ENCODE measurements at regions not wholly inside any gene's neighbourhood (a gene's known extent, or its start where the extent isn't known, plus 50 kb on each side); places are given as distances from the start of the nearest gene placed in this dataset.

DNA sequence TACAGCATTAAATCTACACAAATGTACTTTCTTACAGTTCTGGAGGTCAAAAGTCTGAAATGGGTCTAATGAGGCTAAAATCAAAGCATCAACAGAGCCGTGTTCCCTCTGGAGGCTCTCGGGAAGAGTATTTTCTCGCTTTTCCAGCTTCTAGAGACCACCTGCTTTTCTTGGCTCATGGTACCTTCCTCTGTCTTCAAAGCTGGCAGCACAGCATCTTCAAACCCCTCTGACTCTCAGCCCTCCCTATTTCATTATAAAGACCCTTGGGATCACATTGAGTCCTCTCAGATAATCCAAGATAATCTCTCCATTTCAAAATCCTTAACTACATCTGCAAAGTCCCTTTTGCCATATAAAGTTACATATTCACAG, 117.8 kb upstream of the NCK2 start:
- Histone ChIP-seq H3K4me3 (ENCODE audit: low read length in 3 of 3) (no peak overlapping the region), H3K27ac (ENCODE audit: low read depth, low read length) (no peak overlapping the region), H3K9ac (ENCODE audit: low read depth in 1 of 3, low read length in 3 of 3) (no peak overlapping the region), H3K36me3 (ENCODE audit: control insufficient read depth in 3 of 3, insufficient read depth in 3 of 3, low read length in 3 of 3) (no peaks in the 10 kb centered on the region), H3K4me1 (ENCODE audit: control insufficient read depth in 3 of 3, insufficient read depth in 3 of 3, low read length in 3 of 3) (no peaks in the 10 kb centered on the region), H3K9me3 (ENCODE audit: control insufficient read depth in 3 of 3, low read length in 3 of 3) (peaks cover 0 to 3% (median 0%) of the 10 kb centered on the region in 3 donors), H3K27me3 (ENCODE audit: control insufficient read depth in 3 of 3, insufficient read depth in 3 of 3, low read length in 3 of 3) (peaks cover 0 to 17% (median 4%) of the 10 kb centered on the region in 3 donors)

GRCh38 chr2:105626212-105626965, 118.3 kb upstream of the NCK2 start:
- Histone ChIP-seq H3K9ac (ENCODE audit: low read depth in 1 of 3, low read length in 3 of 3) (no peak overlapping the region), H3K9me3 (ENCODE audit: control insufficient read depth in 3 of 3, low read length in 3 of 3) (peaks cover 0 to 3% (median 0%) of the 10 kb centered on the region in 3 donors), H3K4me3 (ENCODE audit: low read length in 3 of 3) (no peak overlapping the region), H3K36me3 (ENCODE audit: control insufficient read depth in 3 of 3, insufficient read depth in 3 of 3, low read length in 3 of 3) (no peaks in the 10 kb centered on the region), H3K4me1 (ENCODE audit: control insufficient read depth in 3 of 3, insufficient read depth in 3 of 3, low read length in 3 of 3) (no peaks in the 10 kb centered on the region), H3K27ac (ENCODE audit: low read depth, low read length) (no peak overlapping the region), H3K27me3 (ENCODE audit: control insufficient read depth in 3 of 3, insufficient read depth in 3 of 3, low read length in 3 of 3) (peaks cover 0 to 17% (median 4%) of the 10 kb centered on the region in 3 donors)

- Histone ChIP-seq H3K27ac (ENCODE audit: low read depth, low read length) (no peak overlapping the region), H3K4me1 (ENCODE audit: control insufficient read depth in 3 of 3, insufficient read depth in 3 of 3, low read length in 3 of 3) (no peaks in the 10 kb centered on the region), H3K9ac (ENCODE audit: low read depth in 1 of 3, low read length in 3 of 3) (no peak overlapping the region), H3K36me3 (ENCODE audit: control insufficient read depth in 3 of 3, insufficient read depth in 3 of 3, low read length in 3 of 3) (no peaks in the 10 kb centered on the region), H3K9me3 (ENCODE audit: control insufficient read depth in 3 of 3, low read length in 3 of 3) (peaks cover 0 to 3% (median 0%) of the 10 kb centered on the region in 3 donors), H3K27me3 (ENCODE audit: control insufficient read depth in 3 of 3, insufficient read depth in 3 of 3, low read length in 3 of 3) (peaks cover 0 to 17% (median 4%) of the 10 kb centered on the region in 3 donors), H3K4me3 (ENCODE audit: low read length in 3 of 3) (no peak overlapping the region)
Measured at GRCh38 chr2:105625632-105626031, 119.1 kb upstream of the NCK2 start.

- Histone ChIP-seq H3K9ac (ENCODE audit: low read depth in 1 of 3, low read length in 3 of 3) (no peak overlapping the region), H3K36me3 (ENCODE audit: control insufficient read depth in 3 of 3, insufficient read depth in 3 of 3, low read length in 3 of 3) (no peaks in the 10 kb centered on the region)
Measured at GRCh38 chr2:105621038-105621437, 123.7 kb upstream of the NCK2 start.

DNA sequence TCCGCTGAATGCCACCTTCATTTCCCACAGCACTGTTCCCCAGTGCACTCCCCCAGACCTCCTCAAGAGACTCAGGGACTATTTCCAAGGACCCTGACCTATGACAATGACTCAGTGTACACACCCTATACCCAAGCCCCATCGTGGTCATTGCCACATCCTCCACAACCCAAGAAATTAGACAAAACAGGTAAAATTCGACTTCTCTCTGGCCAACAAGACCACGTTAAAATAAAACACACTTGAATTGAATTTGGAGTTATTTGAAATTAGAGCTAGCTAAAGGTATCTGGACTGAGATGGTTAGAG, 126.4 kb upstream of the NCK2 start:
- Histone ChIP-seq H3K4me1 (ENCODE audit: control insufficient read depth in 3 of 3, insufficient read depth in 3 of 3, low read length in 3 of 3) (no peaks in the 10 kb centered on the region), H3K27me3 (ENCODE audit: control insufficient read depth in 3 of 3, insufficient read depth in 3 of 3, low read length in 3 of 3) (no peaks in the 10 kb centered on the region), H3K9me3 (ENCODE audit: control insufficient read depth in 3 of 3, low read length in 3 of 3) (no peaks in the 10 kb centered on the region), H3K27ac (ENCODE audit: low read depth, low read length) (no peak overlapping the region), H3K9ac (ENCODE audit: low read depth in 1 of 3, low read length in 3 of 3) (no peak overlapping the region), H3K36me3 (ENCODE audit: control insufficient read depth in 3 of 3, insufficient read depth in 3 of 3, low read length in 3 of 3) (no peaks in the 10 kb centered on the region), H3K4me3 (ENCODE audit: low read length in 3 of 3) (no peak overlapping the region)

More at GRCh38 chr2:105621038-105621437, 123.7 kb upstream of the NCK2 start:
- Histone ChIP-seq H3K27me3 (ENCODE audit: control insufficient read depth in 3 of 3, insufficient read depth in 3 of 3, low read length in 3 of 3) (peaks cover 0 to 4% (median 3%) of the 10 kb centered on the region in 3 donors), H3K4me3 (ENCODE audit: low read length in 3 of 3) (no peak overlapping the region), H3K27ac (ENCODE audit: low read depth, low read length) (no peak overlapping the region), H3K4me1 (ENCODE audit: control insufficient read depth in 3 of 3, insufficient read depth in 3 of 3, low read length in 3 of 3) (no peaks in the 10 kb centered on the region), H3K9me3 (ENCODE audit: control insufficient read depth in 3 of 3, low read length in 3 of 3) (peaks cover 0 to 3% (median 0%) of the 10 kb centered on the region in 3 donors)

GRCh38 chr2:105617631-105618350, 126.9 kb upstream of the NCK2 start:
- H3K9me3 ChIP-seq (ENCODE audit: control insufficient read depth in 3 of 3, low read length in 3 of 3): no peaks in the 10 kb centered on the region
- no peaks in the 10 kb centered on the region for H3K27me3 ChIP-seq (ENCODE audit: control insufficient read depth in 3 of 3, insufficient read depth in 3 of 3, low read length in 3 of 3)
- no peak overlapping the region for H3K9ac ChIP-seq (ENCODE audit: low read depth in 1 of 3, low read length in 3 of 3)
- H3K4me1 ChIP-seq (ENCODE audit: control insufficient read depth in 3 of 3, insufficient read depth in 3 of 3, low read length in 3 of 3): no peaks in the 10 kb centered on the region
- no peak overlapping the region for H3K27ac ChIP-seq (ENCODE audit: low read depth, low read length)
- H3K4me3 ChIP-seq (ENCODE audit: low read length in 3 of 3): no peak overlapping the region
- H3K36me3 ChIP-seq (ENCODE audit: control insufficient read depth in 3 of 3, insufficient read depth in 3 of 3, low read length in 3 of 3): no peaks in the 10 kb centered on the region

- H3K4me3 ChIP-seq (ENCODE audit: low read length in 3 of 3): no peak overlapping the region
- no peaks in the 10 kb centered on the region for H3K36me3 ChIP-seq (ENCODE audit: control insufficient read depth in 3 of 3, insufficient read depth in 3 of 3, low read length in 3 of 3)
- no peaks in the 10 kb centered on the region for H3K9me3 ChIP-seq (ENCODE audit: control insufficient read depth in 3 of 3, low read length in 3 of 3)
- no peak overlapping the region for H3K27ac ChIP-seq (ENCODE audit: low read depth, low read length)
- H3K9ac ChIP-seq (ENCODE audit: low read depth in 1 of 3, low read length in 3 of 3): no peak overlapping the region
- no peaks in the 10 kb centered on the region for H3K4me1 ChIP-seq (ENCODE audit: control insufficient read depth in 3 of 3, insufficient read depth in 3 of 3, low read length in 3 of 3)
- H3K27me3 ChIP-seq (ENCODE audit: control insufficient read depth in 3 of 3, insufficient read depth in 3 of 3, low read length in 3 of 3): no peaks in the 10 kb centered on the region
Measured at GRCh38 chr2:105615305-105615704, 129.4 kb upstream of the NCK2 start.

DNA sequence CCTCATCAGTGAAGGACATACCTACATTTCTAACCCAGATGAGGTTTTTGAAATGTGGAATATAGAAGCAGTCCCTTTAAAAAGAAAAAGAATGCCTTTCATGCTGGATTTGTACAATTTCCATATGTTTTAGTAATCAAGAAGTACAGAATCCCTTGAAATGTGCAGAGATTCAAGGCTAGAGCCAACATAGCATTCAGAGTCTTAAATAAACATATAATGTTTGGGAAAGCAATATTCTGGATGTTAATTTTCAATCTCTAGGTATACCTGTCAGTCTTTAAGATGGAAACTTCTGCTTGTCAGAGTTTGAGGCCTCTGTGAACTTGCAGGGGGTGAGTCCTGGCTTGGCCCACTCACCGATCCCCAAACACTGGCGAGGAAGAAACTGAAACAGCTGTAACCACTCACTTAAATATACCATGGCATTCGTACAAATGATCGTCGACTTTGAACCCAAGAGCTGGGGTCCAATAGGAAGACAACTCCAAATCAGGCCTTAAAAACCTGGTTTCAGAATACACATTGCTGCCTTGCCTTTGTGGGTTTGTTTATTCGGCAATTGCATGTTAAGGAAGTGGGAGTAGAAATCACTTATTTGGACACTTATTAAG, 132.8 kb upstream of the NCK2 start:
- Histone ChIP-seq H3K27ac (ENCODE audit: low read depth, low read length) (no peak overlapping the region), H3K4me1 (ENCODE audit: control insufficient read depth in 3 of 3, insufficient read depth in 3 of 3, low read length in 3 of 3) (peaks cover 0 to 5% (median 0%) of the 10 kb centered on the region in 3 donors), H3K9ac (ENCODE audit: low read depth in 1 of 3, low read length in 3 of 3) (no peak overlapping the region), H3K9me3 (ENCODE audit: control insufficient read depth in 3 of 3, low read length in 3 of 3) (no peaks in the 10 kb centered on the region), H3K27me3 (ENCODE audit: control insufficient read depth in 3 of 3, insufficient read depth in 3 of 3, low read length in 3 of 3) (no peaks in the 10 kb centered on the region), H3K36me3 (ENCODE audit: control insufficient read depth in 3 of 3, insufficient read depth in 3 of 3, low read length in 3 of 3) (no peaks in the 10 kb centered on the region), H3K4me3 (ENCODE audit: low read length in 3 of 3) (no peak overlapping the region)

DNA sequence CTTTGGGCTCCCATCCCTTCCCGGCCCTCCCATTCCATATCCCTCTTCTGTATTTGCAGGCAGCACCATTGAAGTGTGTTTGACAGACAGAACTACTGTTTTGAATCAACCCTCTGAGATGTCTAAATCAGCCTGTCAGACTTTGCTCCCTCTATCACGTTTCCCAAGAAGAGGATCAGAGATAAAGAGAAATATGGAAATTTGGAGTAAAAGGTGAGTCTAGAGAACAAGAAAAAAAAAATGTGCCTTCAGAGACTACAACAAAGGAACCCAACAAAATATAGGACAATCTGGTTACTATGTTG, 133.4 kb upstream of the NCK2 start:
- H3K4me1 ChIP-seq (ENCODE audit: control insufficient read depth in 3 of 3, insufficient read depth in 3 of 3, low read length in 3 of 3): peaks cover 0 to 5% (median 0%) of the 10 kb centered on the region in 3 donors
- H3K9ac ChIP-seq (ENCODE audit: low read depth in 1 of 3, low read length in 3 of 3): no peak overlapping the region
- no peak overlapping the region for H3K27ac ChIP-seq (ENCODE audit: low read depth, low read length)
- H3K4me3 ChIP-seq (ENCODE audit: low read length in 3 of 3): no peak overlapping the region
- H3K36me3 ChIP-seq (ENCODE audit: control insufficient read depth in 3 of 3, insufficient read depth in 3 of 3, low read length in 3 of 3): no peaks in the 10 kb centered on the region
- H3K9me3 ChIP-seq (ENCODE audit: control insufficient read depth in 3 of 3, low read length in 3 of 3): no peaks in the 10 kb centered on the region
- no peaks in the 10 kb centered on the region for H3K27me3 ChIP-seq (ENCODE audit: control insufficient read depth in 3 of 3, insufficient read depth in 3 of 3, low read length in 3 of 3)
